ENCODE measurements at regions not wholly inside any gene's neighbourhood (a gene's known extent, or its start where the extent isn't known, plus 50 kb on each side); places are given as distances from the start of the nearest gene placed in this dataset.
"Not testable (repeated sequence)": the region's sequence is repeated elsewhere in the genome, so short reads cannot be mapped to it uniquely, and the experiment has no call there.

DNA sequence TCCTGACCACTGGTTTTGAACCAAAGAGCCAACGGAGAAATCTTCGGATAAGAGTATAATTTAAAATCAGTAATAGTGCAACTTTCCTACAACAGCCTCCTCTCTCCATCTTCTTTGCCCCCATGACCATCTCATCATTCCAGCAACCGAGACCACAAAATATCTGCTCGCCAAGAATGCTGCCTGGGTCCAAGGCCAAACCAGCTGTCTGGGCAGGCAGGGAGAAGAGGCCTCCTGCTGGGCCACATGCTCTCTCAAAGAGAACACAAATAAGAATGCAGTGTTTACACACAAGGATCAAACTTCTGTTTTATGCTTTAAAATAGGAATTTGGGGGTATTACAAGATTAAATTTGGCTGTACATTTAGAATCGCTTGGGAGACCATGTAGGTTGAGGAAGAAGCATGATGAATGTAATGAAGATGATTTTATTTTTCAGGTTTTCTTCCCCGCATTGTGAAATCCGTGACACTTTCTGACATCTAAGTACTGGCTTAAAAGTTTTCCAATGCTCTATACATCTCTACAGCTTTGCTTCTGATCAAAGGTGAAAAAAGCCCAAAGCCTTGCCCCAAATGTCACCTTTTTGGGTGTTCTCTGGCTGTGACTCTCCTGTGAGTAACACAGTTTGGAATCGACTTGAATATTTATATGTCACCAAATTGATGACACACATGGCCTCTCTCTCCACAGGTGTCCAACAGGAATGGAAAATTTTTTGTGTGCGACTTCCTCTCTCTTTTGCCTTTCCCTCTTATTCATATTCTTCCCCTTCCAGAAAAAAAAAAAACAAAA lies 79.4 kb upstream of the PROKR2 start:
- 76% methylated on average over 3 of the region's 9 CpGs for WGBS (ENCODE audit: insufficient coverage)
- H3K27me3 ChIP-seq (ENCODE audit: control insufficient read depth, insufficient read depth, low read length), result peaks cover under 1% of the 10 kb centered on the region
- H3K27ac ChIP-seq (ENCODE audit: low read length), result no peak overlapping the region
- no peaks in the 10 kb centered on the region for H3K9me3 ChIP-seq (replicated peaks; ENCODE audit: control insufficient read depth, low read depth, low read length)
- DNase-seq, result no peak
- no peak overlapping the region for H3K4me3 ChIP-seq (ENCODE audit: low read length)
- H3K4me1 ChIP-seq (ENCODE audit: control insufficient read depth, insufficient read depth, low read length), result no peaks in the 10 kb centered on the region
- H3K36me3 ChIP-seq (ENCODE audit: control insufficient read depth, insufficient read depth, low read length), result no peaks in the 10 kb centered on the region

DNA sequence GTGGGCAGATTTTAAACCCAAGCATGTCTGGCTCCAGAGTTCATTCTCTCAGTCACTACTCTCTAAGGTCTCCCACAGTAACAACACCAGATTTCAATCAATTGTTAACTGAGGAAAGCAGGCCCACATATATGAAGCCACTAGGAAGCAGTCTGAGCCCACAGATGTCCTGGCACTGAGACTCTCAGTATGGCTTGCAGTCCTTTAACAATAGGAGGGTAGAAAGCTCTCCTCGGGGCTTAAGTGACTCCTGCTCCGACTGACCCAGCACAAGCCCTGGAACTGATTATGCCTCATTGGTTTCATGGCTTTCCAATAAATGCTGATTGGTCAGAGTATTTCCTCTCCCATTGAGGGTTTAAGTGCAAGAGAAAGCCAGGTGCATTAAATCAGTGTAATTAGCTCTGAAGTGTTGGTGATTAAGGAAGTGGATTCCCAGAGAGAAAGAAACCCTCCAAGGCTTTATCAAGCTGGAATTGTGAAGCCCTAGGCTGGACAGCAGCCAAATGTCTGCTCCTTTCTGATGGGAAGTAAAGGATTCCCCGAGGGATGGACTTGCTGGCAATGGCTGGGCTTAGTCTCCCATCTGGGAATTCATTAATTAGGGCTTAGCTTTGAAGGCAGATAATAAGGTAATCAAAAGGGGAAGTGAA lies 76.6 kb upstream of the PROKR2 start:
- no peaks in the 10 kb centered on the region for H3K9me3 ChIP-seq (replicated peaks; ENCODE audit: control insufficient read depth, low read depth, low read length)
- H3K4me3 ChIP-seq (ENCODE audit: low read length), result no peak overlapping the region
- no peak for DNase-seq
- no peaks in the 10 kb centered on the region for H3K4me1 ChIP-seq (ENCODE audit: control insufficient read depth, insufficient read depth, low read length)
- no peak overlapping the region for H3K27ac ChIP-seq (ENCODE audit: low read length)
- peaks cover 5% of the 10 kb centered on the region for H3K27me3 ChIP-seq (ENCODE audit: control insufficient read depth, insufficient read depth, low read length)
- 16% methylated on average over 3 of the region's 3 CpGs for WGBS (ENCODE audit: insufficient coverage)
- H3K36me3 ChIP-seq (ENCODE audit: control insufficient read depth, insufficient read depth, low read length), result no peaks in the 10 kb centered on the region

DNA sequence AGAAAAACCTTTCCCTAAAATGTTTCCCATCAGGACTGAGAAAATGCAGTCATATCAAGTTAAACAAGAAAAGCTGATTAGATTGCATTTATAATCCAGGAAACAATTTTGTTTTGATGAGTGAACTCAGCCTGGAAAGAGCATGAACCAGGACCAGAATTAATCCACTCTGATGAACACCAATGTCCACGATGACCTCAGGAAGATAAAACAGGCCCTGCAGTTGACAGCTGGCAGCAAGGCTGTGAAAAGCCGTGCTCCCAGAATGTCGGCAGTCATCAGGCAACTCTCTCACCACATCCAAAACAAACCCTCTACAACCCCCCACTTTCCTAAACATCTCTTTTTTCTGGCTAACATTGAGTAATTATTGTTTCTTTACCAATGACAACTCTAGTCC lies 74.0 kb upstream of the PROKR2 start:
- H3K9me3 ChIP-seq (replicated peaks; ENCODE audit: control insufficient read depth, low read depth, low read length), result no peaks in the 10 kb centered on the region
- H3K27ac ChIP-seq (ENCODE audit: low read length), result no peak overlapping the region
- peaks cover 5% of the 10 kb centered on the region for H3K27me3 ChIP-seq (ENCODE audit: control insufficient read depth, insufficient read depth, low read length)
- DNase-seq, result no peak
- H3K4me3 ChIP-seq (ENCODE audit: low read length), result no peak overlapping the region
- 31% methylated on average over 3 of the region's 3 CpGs for WGBS (ENCODE audit: insufficient coverage)
- no peaks in the 10 kb centered on the region for H3K36me3 ChIP-seq (ENCODE audit: control insufficient read depth, insufficient read depth, low read length)
- no peaks in the 10 kb centered on the region for H3K4me1 ChIP-seq (ENCODE audit: control insufficient read depth, insufficient read depth, low read length)

- H3K9me3 ChIP-seq (replicated peaks; ENCODE audit: control insufficient read depth, low read depth, low read length); H3K27me3 ChIP-seq (ENCODE audit: control insufficient read depth, insufficient read depth, low read length); H3K4me3 ChIP-seq (ENCODE audit: low read length); H3K36me3 ChIP-seq (ENCODE audit: control insufficient read depth, insufficient read depth, low read length); DNase-seq; H3K27ac ChIP-seq (ENCODE audit: low read length); H3K4me1 ChIP-seq (ENCODE audit: control insufficient read depth, insufficient read depth, low read length): not testable (repeated sequence)
- 80% methylated on average over 1 of the region's 3 CpGs for WGBS (ENCODE audit: insufficient coverage)
Measured at GRCh38 chr20:5386846-5387245, 70.1 kb upstream of the PROKR2 start.

DNA sequence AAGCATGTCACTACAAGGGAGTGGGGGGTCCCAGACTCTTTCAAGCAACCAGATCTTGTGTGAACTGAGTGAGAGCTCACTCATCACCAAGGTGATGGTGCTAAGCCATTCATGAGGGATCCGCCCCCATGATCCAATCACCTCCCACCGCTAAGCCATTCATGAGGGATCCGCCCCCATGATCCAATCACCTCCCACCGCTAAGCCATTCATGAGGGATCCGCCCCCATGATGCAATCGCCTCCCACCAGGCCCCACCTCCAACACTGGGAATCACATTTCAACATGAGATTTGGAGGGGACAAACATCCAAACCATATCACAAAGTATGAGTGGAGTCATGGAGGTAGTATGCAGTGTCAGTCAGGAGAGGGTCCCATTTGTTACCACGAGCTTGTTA lies 64.8 kb upstream of the PROKR2 start:
- H3K4me3 ChIP-seq (ENCODE audit: low read length); H3K27ac ChIP-seq (ENCODE audit: low read length); H3K36me3 ChIP-seq (ENCODE audit: control insufficient read depth, insufficient read depth, low read length); H3K9me3 ChIP-seq (replicated peaks; ENCODE audit: control insufficient read depth, low read depth, low read length); H3K4me1 ChIP-seq (ENCODE audit: control insufficient read depth, insufficient read depth, low read length); H3K27me3 ChIP-seq (ENCODE audit: control insufficient read depth, insufficient read depth, low read length); DNase-seq: not testable (repeated sequence)
- WGBS (ENCODE audit: insufficient coverage), result 94% methylated on average over 2 of the region's 7 CpGs

DNA sequence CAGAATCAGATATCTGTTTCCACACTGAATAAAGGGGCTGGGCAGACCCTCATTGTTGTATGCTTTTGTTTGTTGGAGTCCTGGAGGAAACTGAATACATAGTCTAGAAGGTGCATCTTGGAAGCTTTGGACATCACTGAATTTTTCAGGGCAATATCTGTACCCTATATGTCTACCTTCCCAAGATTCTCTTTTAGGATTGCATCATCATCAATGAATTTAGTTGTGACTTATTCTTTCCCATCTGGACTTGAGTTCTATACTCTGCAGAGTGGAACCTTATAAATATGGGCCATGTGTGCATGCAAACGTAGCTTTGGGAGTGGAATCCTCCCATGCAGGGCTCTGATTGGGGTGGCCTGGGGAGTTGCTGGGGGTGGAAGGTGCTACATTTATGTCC lies 60.7 kb upstream of the PROKR2 start:
- H3K27me3 ChIP-seq (ENCODE audit: control insufficient read depth, insufficient read depth, low read length), result no peaks in the 10 kb centered on the region
- DNase-seq, result no peak
- no peaks in the 10 kb centered on the region for H3K4me1 ChIP-seq (ENCODE audit: control insufficient read depth, insufficient read depth, low read length)
- no peak overlapping the region for H3K27ac ChIP-seq (ENCODE audit: low read length)
- no CpG with 5 or more reads among the region's 1 CpG for WGBS (ENCODE audit: insufficient coverage)
- no peaks in the 10 kb centered on the region for H3K9me3 ChIP-seq (replicated peaks; ENCODE audit: control insufficient read depth, low read depth, low read length)
- no peaks in the 10 kb centered on the region for H3K36me3 ChIP-seq (ENCODE audit: control insufficient read depth, insufficient read depth, low read length)
- no peak overlapping the region for H3K4me3 ChIP-seq (ENCODE audit: low read length)

- Histone ChIP-seq H3K36me3 (ENCODE audit: control insufficient read depth, insufficient read depth, low read length) (no peaks in the 10 kb centered on the region), H3K27me3 (ENCODE audit: control insufficient read depth, insufficient read depth, low read length) (no peaks in the 10 kb centered on the region), H3K27ac (ENCODE audit: low read length) (no peak overlapping the region), H3K4me3 (ENCODE audit: low read length) (no peak overlapping the region), H3K4me1 (ENCODE audit: control insufficient read depth, insufficient read depth, low read length) (no peaks in the 10 kb centered on the region), H3K9me3 (replicated peaks; ENCODE audit: control insufficient read depth, low read depth, low read length) (no peaks in the 10 kb centered on the region)
- DNase-seq, result no peak
- 90% methylated on average over 3 of the region's 6 CpGs for WGBS (ENCODE audit: insufficient coverage)
Measured at GRCh38 chr20:5376228-5376627, 59.5 kb upstream of the PROKR2 start.

DNA sequence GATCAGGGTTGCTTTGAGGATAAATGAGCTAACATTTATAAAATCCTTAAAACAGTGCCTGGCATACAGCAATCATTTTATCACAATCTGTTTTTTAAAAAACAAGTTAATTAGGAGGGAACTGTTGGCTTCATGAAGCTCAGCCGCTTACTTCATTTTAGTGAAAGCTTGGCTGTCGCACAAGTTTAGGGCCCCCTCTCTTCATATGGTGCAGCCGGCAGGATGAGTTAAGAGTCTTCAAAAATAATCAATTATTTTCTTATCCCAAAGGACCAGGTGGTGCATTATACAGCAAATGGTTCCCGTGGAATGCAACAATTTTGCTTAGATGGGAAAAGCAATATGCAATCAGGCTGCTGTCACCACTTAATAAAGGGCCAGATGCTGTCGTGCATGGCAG lies 57.4 kb upstream of the PROKR2 start:
- Histone ChIP-seq H3K36me3 (ENCODE audit: control insufficient read depth, insufficient read depth, low read length) (no peaks in the 10 kb centered on the region), H3K27ac (ENCODE audit: low read length) (no peak overlapping the region), H3K4me3 (ENCODE audit: low read length) (no peak overlapping the region), H3K9me3 (replicated peaks; ENCODE audit: control insufficient read depth, low read depth, low read length) (no peaks in the 10 kb centered on the region), H3K27me3 (ENCODE audit: control insufficient read depth, insufficient read depth, low read length) (no peaks in the 10 kb centered on the region), H3K4me1 (ENCODE audit: control insufficient read depth, insufficient read depth, low read length) (no peaks in the 10 kb centered on the region)
- DNase-seq, result no peak
- WGBS (ENCODE audit: insufficient coverage), result 13% methylated on average over 2 of the region's 5 CpGs

DNA sequence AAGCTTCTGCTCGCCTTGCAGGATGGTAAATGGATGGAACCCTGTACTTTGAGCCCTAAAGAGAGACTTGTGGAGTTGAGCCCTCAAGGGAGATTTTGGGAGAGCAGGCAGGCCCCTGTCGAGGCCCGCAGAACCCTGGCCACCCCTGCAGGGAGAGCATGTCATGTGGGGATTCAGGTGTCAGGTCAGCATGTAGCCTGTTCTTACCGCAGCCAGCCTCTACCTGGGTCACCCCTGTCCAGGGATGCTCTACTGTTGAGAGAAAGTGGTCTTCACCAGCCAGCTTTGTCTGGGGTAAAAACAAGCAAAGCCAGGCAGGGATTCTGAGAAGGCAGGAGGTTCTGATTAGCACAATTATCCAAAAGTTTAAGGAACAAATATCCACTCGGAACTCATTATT lies 55.6 kb upstream of the PROKR2 start:
- DNase-seq, result no peak
- H3K27me3 ChIP-seq (ENCODE audit: control insufficient read depth, insufficient read depth, low read length), result no peaks in the 10 kb centered on the region
- H3K4me1 ChIP-seq (ENCODE audit: control insufficient read depth, insufficient read depth, low read length), result no peaks in the 10 kb centered on the region
- H3K36me3 ChIP-seq (ENCODE audit: control insufficient read depth, insufficient read depth, low read length), result no peaks in the 10 kb centered on the region
- H3K27ac ChIP-seq (ENCODE audit: low read length), result no peak overlapping the region
- no peaks in the 10 kb centered on the region for H3K9me3 ChIP-seq (replicated peaks; ENCODE audit: control insufficient read depth, low read depth, low read length)
- 78% methylated on average over 4 of the region's 5 CpGs for WGBS (ENCODE audit: insufficient coverage)
- no peak overlapping the region for H3K4me3 ChIP-seq (ENCODE audit: low read length)

GRCh38 chr20:5369629-5370028 lies 52.9 kb upstream of the PROKR2 start:
- no peak for DNase-seq
- Histone ChIP-seq H3K4me3 (ENCODE audit: low read length) (no peak overlapping the region), H3K27me3 (ENCODE audit: control insufficient read depth, insufficient read depth, low read length) (no peaks in the 10 kb centered on the region), H3K4me1 (ENCODE audit: control insufficient read depth, insufficient read depth, low read length) (no peaks in the 10 kb centered on the region), H3K27ac (ENCODE audit: low read length) (no peak overlapping the region), H3K9me3 (replicated peaks; ENCODE audit: control insufficient read depth, low read depth, low read length) (peaks cover 2% of the 10 kb centered on the region), H3K36me3 (ENCODE audit: control insufficient read depth, insufficient read depth, low read length) (no peaks in the 10 kb centered on the region)
- 65% methylated on average over 2 of the region's 2 CpGs for WGBS (ENCODE audit: insufficient coverage)
